Neural progenitor cell (in vitro differentiated cells): ENCODE measurements at regions not wholly inside any gene's neighbourhood (a gene's known extent, or its start where the extent isn't known, plus 50 kb on each side); places are given as distances from the start of the nearest gene placed in this dataset.

Experiments used
- DNase-seq: peaks from one replicate; pipeline ENCODE4 v3.0.0-alpha.2; 2016; ENCODE audit warnings: low spot score
- H2AFZ ChIP-seq: fragments of 200-600 bp; sonication (generic); replicated peaks from 2 replicates; pipeline ENCODE4 v1.6.1; 2016; ENCODE audit warnings: antibody characterized with exemption
- H3F3A ChIP-seq: fragments of 200-600 bp; sonication (generic); 2 replicates; pipeline ENCODE4 v1.6.1; 2016; ENCODE audit warnings: antibody characterized with exemption, low read depth
- H3K27ac ChIP-seq: fragments of 200-600 bp; sonication (generic); 2 replicates; pipeline ENCODE4 v1.5.1; 2016; ENCODE audit warnings: mild to moderate bottlenecking
- H3K27me3 ChIP-seq: fragments of 200-600 bp; sonication (generic); 2 replicates; pipeline ENCODE4 v1.6.1; 2016; ENCODE audit warnings: mild to moderate bottlenecking, moderate library complexity
- H3K36me3 ChIP-seq: fragments of 200-600 bp; sonication (generic); 2 replicates; pipeline ENCODE4 v1.5.1; 2016
- H3K4me1 ChIP-seq: fragments of 200-600 bp; sonication (generic); 2 replicates; pipeline ENCODE4 v1.6.1; 2016; ENCODE audit warnings: mixed run types
- H3K4me2 ChIP-seq: fragments of 200-600 bp; sonication (generic); 2 replicates; pipeline ENCODE4 v1.6.1; 2016
- H3K4me3 ChIP-seq: fragments of 200-600 bp; sonication (generic); 2 replicates; pipeline ENCODE4 v1.5.1; 2016
- H3K79me2 ChIP-seq: fragments of 200-600 bp; sonication (generic); 2 replicates; pipeline ENCODE4 v1.6.1; 2016; ENCODE audit warnings: low read depth
- H3K9ac ChIP-seq: fragments of 200-600 bp; sonication (generic); 2 replicates; pipeline ENCODE4 v1.6.1; 2016
- H3K9me3 ChIP-seq: fragments of 200-600 bp; sonication (generic); 2 replicates; pipeline ENCODE4 v1.5.1; 2016; ENCODE audit warnings: low read depth
- H4K20me1 ChIP-seq: fragments of 200-600 bp; sonication (generic); 2 replicates; pipeline ENCODE4 v1.6.1; 2016; ENCODE audit warnings: low read depth
- H3K27ac Mint-ChIP-seq: 3 replicates; pipeline ENCODE4 v1.8.0; 2021; ENCODE audit warnings: mixed read lengths
- H3K27me3 Mint-ChIP-seq: 2 replicates; pipeline ENCODE4 v1.8.0; 2022; ENCODE audit warnings: low read depth, mild to moderate bottlenecking, inconsistent platforms, moderate library complexity, mixed read lengths; ENCODE audit not compliant: insufficient read depth
- H3K36me3 Mint-ChIP-seq: 3 replicates; pipeline ENCODE4 v1.8.0; 2021; ENCODE audit warnings: mixed read lengths
- H3K4me1 Mint-ChIP-seq: 3 replicates; pipeline ENCODE4 v1.8.0; 2021; ENCODE audit warnings: mixed read lengths
- H3K4me3 Mint-ChIP-seq: 3 replicates; pipeline ENCODE4 v1.8.0; 2021; ENCODE audit warnings: mild to moderate bottlenecking, moderate library complexity, mixed read lengths
- H3K9me3 Mint-ChIP-seq: 3 replicates; pipeline ENCODE4 v1.8.0; 2020; ENCODE audit warnings: mixed read lengths
- CTCF ChIP-seq: fragments of 200-600 bp; sonication (generic); IDR thresholded peaks from 2 replicates; pipeline ENCODE4 v1.5.1; 2017; ENCODE audit warnings: antibody characterized with exemption, mild to moderate bottlenecking
- EZH2 ChIP-seq: fragments of 200-600 bp; sonication (generic); IDR thresholded peaks from 2 replicates; pipeline ENCODE4 v1.6.1; 2017; ENCODE audit warnings: antibody characterized with exemption, mild to moderate bottlenecking, moderate library complexity
- EZH2phosphoT487 ChIP-seq: fragments of 200-600 bp; sonication (generic); IDR thresholded peaks from 2 replicates; pipeline ENCODE4 v1.6.1; 2017; ENCODE audit warnings: antibody characterized with exemption

GRCh38 chr4:180336494-180337090 is 1906.6 kb upstream of the TENM3 start:
- Mint-ChIP-seq H3K27ac (no peak overlapping the region), H3K27me3 (no peaks in the 10 kb centered on the region)

GRCh38 chr4:180341926-180342325 is 1901.3 kb upstream of the TENM3 start:
- H3F3A ChIP-seq: no peaks in the 10 kb centered on the region
- H3K9me3 ChIP-seq: no peaks in the 10 kb centered on the region
- no peaks in the 10 kb centered on the region for H3K27me3 ChIP-seq
- Mint-ChIP-seq H3K9me3 (no peaks in the 10 kb centered on the region), H3K4me1 (no peaks in the 10 kb centered on the region), H3K27me3 (no peaks in the 10 kb centered on the region), H3K27ac (no peak overlapping the region), H3K36me3 (no peaks in the 10 kb centered on the region), H3K4me3 (no peak overlapping the region)
- H3K4me3 ChIP-seq: no peak overlapping the region
- TF ChIP-seq EZH2 (no peak), EZH2phosphoT487 (no peak), CTCF (no peak)
- H4K20me1 ChIP-seq: no peaks in the 10 kb centered on the region
- no peak for DNase-seq
- H3K4me1 ChIP-seq: peaks cover 4% of the 10 kb centered on the region
- no peaks in the 10 kb centered on the region for H3K79me2 ChIP-seq
- H3K36me3 ChIP-seq: no peaks in the 10 kb centered on the region
- peak overlapping the region; percentile 39 for H2AFZ ChIP-seq
- H3K9ac ChIP-seq: no peak overlapping the region
- H3K27ac ChIP-seq: no peak overlapping the region
- H3K4me2 ChIP-seq: no peak overlapping the region

More at GRCh38 chr4:180336494-180337090, 1906.6 kb upstream of the TENM3 start:
- no peak overlapping the region for H3K27ac ChIP-seq
- Mint-ChIP-seq H3K9me3 (no peaks in the 10 kb centered on the region), H3K4me1 (peaks cover 2% of the 10 kb centered on the region), H3K4me3 (no peak overlapping the region), H3K36me3 (no peaks in the 10 kb centered on the region)
- no peak overlapping the region for H3K4me3 ChIP-seq
- H3F3A ChIP-seq: no peaks in the 10 kb centered on the region
- no peaks in the 10 kb centered on the region for H3K36me3 ChIP-seq
- no peak overlapping the region for H3K4me2 ChIP-seq
- no peaks in the 10 kb centered on the region for H3K79me2 ChIP-seq
- H2AFZ ChIP-seq: no peak overlapping the region
- TF ChIP-seq CTCF: no peak
- TF ChIP-seq EZH2: no peak
- DNase-seq: no peak
- H4K20me1 ChIP-seq: no peaks in the 10 kb centered on the region
- no peaks in the 10 kb centered on the region for H3K27me3 ChIP-seq
- H3K4me1 ChIP-seq: no peaks in the 10 kb centered on the region
- no peaks in the 10 kb centered on the region for H3K9me3 ChIP-seq
- no peak overlapping the region for H3K9ac ChIP-seq

GRCh38 chr4:180350901-180351300 is 1892.3 kb upstream of the TENM3 start:
- Histone ChIP-seq H2AFZ (no peak overlapping the region), H4K20me1 (no peaks in the 10 kb centered on the region), H3K9ac (no peak overlapping the region), H3K4me1 (no peaks in the 10 kb centered on the region), H3K4me3 (no peak overlapping the region), H3F3A (no peaks in the 10 kb centered on the region), H3K79me2 (no peaks in the 10 kb centered on the region), H3K36me3 (no peaks in the 10 kb centered on the region), H3K27ac (no peak overlapping the region), H3K9me3 (no peaks in the 10 kb centered on the region), H3K4me2 (no peak overlapping the region), H3K27me3 (no peaks in the 10 kb centered on the region)
- H3K9me3 Mint-ChIP-seq: no peaks in the 10 kb centered on the region
- no peak for TF ChIP-seq CTCF
- TF ChIP-seq EZH2phosphoT487: no peak
- no peak for TF ChIP-seq EZH2
- H3K36me3 Mint-ChIP-seq: no peaks in the 10 kb centered on the region
- no peak overlapping the region for H3K27ac Mint-ChIP-seq
- H3K4me3 Mint-ChIP-seq: no peak overlapping the region
- DNase-seq: no peak
- H3K27me3 Mint-ChIP-seq: no peaks in the 10 kb centered on the region
- no peaks in the 10 kb centered on the region for H3K4me1 Mint-ChIP-seq
